ENCODE measurements at regions not wholly inside any gene's neighbourhood (a gene's known extent, or its start where the extent isn't known, plus 50 kb on each side); places are given as distances from the start of the nearest gene placed in this dataset.

DNA sequence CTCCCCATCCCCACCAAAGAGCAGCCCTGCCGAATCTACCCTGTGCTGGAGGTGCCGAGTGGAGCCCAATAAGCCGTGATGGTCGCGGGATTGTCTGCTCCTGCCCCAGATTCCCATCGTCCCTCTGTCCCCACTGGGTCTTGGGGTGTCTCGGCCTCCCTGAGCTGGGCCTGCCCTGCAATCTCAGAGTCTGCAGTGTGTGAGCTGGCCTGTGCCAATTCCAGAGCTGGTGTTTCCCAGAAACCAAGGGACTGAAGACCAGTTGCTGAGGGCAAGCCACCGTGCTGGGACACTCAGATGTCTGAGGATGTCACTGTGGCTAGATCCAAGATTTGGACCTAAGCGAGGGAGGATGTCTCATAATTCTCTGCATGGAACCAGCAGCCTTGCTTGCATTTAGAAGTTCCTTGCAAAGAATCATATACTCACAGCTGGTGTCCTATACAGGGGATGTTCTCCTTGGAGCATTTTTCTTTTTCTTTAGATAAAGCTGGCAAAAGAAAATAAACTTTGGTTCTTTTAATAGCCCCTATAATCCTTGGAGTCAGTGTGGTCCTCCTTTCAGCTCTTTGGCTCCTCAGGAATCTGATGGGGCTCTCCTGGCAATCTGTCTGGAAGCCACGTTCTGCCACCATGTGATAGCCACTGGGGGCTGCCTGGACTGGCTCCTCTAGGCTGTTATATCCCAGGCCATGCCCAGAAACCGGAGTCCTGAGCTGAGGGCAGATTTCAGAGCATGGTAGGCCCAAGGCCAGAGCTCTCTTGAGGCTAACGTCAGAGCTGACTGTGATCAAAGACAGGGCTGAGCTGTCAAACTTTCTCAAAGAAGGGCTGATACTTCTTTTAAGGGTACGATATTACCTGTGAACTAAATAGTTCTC lies 140.1 kb upstream of the HAAO start:
- no peaks in the 10 kb centered on the region for H3K36me3 Mint-ChIP-seq (ENCODE audit: low read depth)
- H3K9me3 Mint-ChIP-seq = no peaks in the 10 kb centered on the region
- H3K4me3 Mint-ChIP-seq = no peak overlapping the region
- H3K27ac Mint-ChIP-seq = no peak overlapping the region
- no peaks in the 10 kb centered on the region for H3K27me3 Mint-ChIP-seq
- no peaks in the 10 kb centered on the region for H3K4me1 Mint-ChIP-seq (ENCODE audit: low read depth)

- Mint-ChIP-seq H3K4me3 (no peak overlapping the region), H3K27ac (no peak overlapping the region)
Measured at GRCh38 chr2:42931818-42932195, 139.4 kb upstream of the HAAO start.

DNA sequence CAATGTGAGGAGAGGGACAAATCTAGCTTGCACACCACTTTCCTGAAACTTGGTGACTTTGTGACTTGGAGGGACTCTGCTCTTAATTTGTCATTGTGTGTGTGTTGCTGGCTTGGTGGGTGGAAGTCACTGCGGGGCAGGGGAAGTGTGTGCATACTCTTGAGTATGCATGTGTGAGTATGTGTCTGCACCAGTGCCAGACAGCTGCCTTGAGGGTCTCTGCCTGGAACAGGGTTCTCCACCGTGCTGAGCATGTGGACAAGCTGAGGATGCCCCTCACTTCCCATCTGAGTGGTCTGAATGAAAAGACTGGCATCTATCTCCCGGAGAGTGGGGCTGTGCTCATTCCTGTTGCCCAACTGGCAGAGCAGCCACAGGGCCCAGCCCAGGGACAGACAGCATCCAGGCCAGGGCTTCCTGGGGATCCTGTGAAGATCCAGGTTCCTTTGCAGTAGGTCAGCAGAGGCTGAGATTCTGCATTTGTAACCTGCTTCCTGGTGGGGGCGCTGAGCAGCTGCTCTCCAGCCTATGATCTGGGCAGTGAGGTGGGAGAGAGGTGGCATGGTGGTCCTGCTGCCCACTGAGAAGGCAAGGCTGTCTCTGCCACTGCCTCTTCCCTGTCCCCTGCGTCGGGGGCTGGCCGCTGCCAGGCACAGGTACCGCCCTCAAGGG lies 138.9 kb upstream of the HAAO start:
- Mint-ChIP-seq H3K4me1 (ENCODE audit: low read depth) (no peaks in the 10 kb centered on the region), H3K27ac (no peak overlapping the region), H3K27me3 (no peaks in the 10 kb centered on the region), H3K4me3 (no peak overlapping the region), H3K9me3 (no peaks in the 10 kb centered on the region), H3K36me3 (ENCODE audit: low read depth) (no peaks in the 10 kb centered on the region)

More at GRCh38 chr2:42931818-42932195, 139.4 kb upstream of the HAAO start:
- no peaks in the 10 kb centered on the region for H3K4me1 Mint-ChIP-seq (ENCODE audit: low read depth)
- no peaks in the 10 kb centered on the region for H3K27me3 Mint-ChIP-seq
- no peaks in the 10 kb centered on the region for H3K9me3 Mint-ChIP-seq
- H3K36me3 Mint-ChIP-seq (ENCODE audit: low read depth) = no peaks in the 10 kb centered on the region

- no peaks in the 10 kb centered on the region for H3K36me3 Mint-ChIP-seq (ENCODE audit: low read depth)
- no peak overlapping the region for H3K4me3 Mint-ChIP-seq
- H3K9me3 Mint-ChIP-seq = no peaks in the 10 kb centered on the region
- no peak overlapping the region for H3K27ac Mint-ChIP-seq
- H3K4me1 Mint-ChIP-seq (ENCODE audit: low read depth) = no peaks in the 10 kb centered on the region
- H3K27me3 Mint-ChIP-seq = peaks cover 1% of the 10 kb centered on the region
Measured at GRCh38 chr2:42930025-42930581, 137.7 kb upstream of the HAAO start.

DNA sequence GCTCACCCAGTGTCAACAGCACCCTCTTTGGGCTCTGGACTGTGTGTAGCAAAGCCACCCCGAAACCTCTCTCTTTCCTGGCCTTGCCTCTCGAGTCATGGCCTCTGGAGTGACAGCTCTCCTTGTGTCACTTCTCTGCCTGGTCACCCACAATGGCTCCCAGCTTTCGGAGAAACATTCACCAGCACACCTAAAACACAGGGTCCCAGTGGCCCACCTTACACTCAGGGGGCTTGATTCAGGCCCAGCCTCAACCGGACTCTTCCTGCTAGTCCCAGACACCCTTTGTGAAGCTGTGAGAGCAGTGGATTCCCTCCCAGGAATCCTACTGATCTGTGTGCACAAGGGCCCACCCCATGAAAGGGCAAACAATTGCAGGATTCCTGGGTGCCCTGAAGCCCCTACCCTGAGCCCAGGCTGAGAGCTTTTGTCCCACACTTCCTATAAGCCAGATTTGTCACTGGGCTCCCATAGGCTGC lies 137.2 kb upstream of the HAAO start:
- Mint-ChIP-seq H3K27me3 (peaks cover 3% of the 10 kb centered on the region), H3K4me1 (ENCODE audit: low read depth) (no peaks in the 10 kb centered on the region), H3K4me3 (no peak overlapping the region), H3K27ac (no peak overlapping the region), H3K36me3 (ENCODE audit: low read depth) (no peaks in the 10 kb centered on the region), H3K9me3 (no peaks in the 10 kb centered on the region)

DNA sequence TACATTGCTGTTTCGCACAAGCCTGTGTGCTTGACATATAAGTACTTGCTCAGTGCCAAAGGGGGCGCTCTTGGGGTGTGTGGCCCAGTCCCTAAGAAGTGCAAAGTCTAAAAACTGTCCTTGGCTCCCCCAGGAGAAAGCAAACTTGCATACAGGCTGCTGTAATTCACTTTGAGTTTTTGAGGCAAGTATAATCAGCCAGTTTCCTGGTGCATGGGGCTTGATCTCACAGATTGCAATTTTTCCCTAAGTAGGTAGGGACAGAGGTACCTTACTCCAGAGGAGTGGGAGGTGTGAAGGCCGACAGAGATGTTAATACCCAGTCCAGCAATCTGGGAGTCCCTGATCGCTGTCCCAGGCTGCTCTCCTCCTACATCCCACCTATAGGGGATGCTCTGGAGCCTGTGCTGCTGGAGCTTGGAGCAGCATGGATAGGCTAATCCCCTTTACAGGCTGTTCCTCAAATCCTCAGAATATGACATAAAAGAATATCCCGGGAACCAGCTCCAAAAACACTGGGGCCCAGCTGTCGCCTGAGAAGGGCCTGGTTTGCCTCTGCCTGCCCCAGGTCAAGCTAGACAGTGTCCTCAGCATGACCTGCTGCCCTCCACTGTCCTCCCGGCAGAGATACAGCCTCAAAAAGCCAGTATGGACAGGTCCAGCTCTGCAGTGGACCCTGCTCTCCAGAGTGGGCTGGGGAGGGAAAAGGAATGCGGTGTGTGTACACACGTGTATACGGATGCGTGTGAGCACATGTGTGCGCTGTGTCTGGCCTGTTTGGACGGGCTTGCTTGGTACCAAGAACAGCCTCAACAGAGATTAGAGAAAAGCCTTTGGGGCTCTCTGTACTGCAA lies 136.5 kb upstream of the HAAO start:
- Mint-ChIP-seq H3K27me3 (peaks cover 3% of the 10 kb centered on the region), H3K4me3 (no peak overlapping the region), H3K36me3 (ENCODE audit: low read depth) (no peaks in the 10 kb centered on the region), H3K4me1 (ENCODE audit: low read depth) (no peaks in the 10 kb centered on the region), H3K27ac (no peak overlapping the region), H3K9me3 (no peaks in the 10 kb centered on the region)

DNA sequence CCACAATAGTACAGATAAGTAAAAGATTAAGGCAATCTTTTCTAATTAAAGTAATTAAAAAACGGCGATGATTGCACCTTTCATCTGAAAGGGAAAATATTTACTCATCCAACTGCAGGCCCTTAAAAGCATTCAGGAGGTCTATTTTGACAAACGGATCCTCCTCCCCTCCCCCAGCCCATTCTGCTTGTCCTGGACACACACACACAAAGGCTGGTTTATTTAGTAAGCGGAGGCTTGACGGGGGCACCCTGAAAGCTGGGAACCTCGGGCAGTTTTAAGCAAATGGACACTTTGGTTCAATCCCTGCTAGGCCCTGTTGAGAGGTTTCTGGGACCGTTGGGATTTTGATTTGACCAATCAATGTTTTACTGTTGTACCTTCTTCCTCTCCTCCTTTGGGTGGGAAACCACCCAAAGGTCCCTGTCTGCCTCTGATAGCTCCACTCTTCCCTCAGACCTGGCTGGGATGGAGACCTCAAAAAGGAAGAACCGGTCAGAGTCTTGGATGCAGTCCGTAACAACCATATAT lies 135.8 kb upstream of the HAAO start:
- H3K27ac Mint-ChIP-seq = no peak overlapping the region
- no peaks in the 10 kb centered on the region for H3K4me1 Mint-ChIP-seq (ENCODE audit: low read depth)
- no peak overlapping the region for H3K4me3 Mint-ChIP-seq
- H3K36me3 Mint-ChIP-seq (ENCODE audit: low read depth) = no peaks in the 10 kb centered on the region
- H3K9me3 Mint-ChIP-seq = no peaks in the 10 kb centered on the region
- H3K27me3 Mint-ChIP-seq = peaks cover 3% of the 10 kb centered on the region

DNA sequence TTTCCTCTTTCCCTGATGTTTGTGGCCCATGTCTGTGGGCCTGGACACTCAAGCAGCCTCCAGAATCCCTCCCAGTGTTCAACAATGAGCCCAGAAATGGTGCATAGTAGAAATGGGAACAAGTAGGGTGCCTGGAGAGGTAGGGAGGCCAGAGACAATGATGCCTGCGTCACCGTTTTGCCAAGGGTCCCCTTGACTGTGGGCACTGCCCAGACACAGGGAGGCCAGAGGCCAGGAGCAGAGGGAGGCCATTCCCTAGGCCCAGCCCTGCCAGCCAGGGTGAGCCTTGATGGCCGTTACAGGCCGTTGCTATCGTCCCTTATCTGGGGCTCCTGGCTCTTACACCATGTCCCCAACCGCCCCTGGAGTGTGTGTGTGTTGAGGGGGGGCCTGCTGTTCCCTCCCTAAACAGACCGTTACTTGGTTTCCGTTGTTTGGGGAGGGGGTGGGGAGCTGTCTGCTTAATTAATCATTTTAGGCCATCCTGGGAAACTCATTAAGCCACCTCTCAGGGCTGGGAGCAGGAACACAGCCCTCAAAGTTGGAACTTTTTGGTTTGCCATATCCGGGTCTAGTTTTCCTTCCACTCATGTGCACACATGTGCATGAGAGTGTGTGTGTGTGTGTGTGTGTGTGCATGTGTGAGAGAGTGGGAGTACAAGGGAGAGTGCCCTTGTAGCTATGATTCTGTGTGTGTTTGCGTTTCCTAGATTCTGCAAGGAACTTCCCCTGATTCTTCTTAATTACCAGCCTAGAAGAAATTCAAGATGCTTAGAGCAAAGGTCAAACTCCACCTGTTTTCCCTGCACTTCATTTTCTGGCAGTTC lies 135.2 kb upstream of the HAAO start:
- no peak overlapping the region for H3K4me3 Mint-ChIP-seq
- H3K4me1 Mint-ChIP-seq (ENCODE audit: low read depth) = no peaks in the 10 kb centered on the region
- H3K36me3 Mint-ChIP-seq (ENCODE audit: low read depth) = no peaks in the 10 kb centered on the region
- no peak overlapping the region for H3K27ac Mint-ChIP-seq
- peaks cover 3% of the 10 kb centered on the region for H3K27me3 Mint-ChIP-seq
- H3K9me3 Mint-ChIP-seq = no peaks in the 10 kb centered on the region

DNA sequence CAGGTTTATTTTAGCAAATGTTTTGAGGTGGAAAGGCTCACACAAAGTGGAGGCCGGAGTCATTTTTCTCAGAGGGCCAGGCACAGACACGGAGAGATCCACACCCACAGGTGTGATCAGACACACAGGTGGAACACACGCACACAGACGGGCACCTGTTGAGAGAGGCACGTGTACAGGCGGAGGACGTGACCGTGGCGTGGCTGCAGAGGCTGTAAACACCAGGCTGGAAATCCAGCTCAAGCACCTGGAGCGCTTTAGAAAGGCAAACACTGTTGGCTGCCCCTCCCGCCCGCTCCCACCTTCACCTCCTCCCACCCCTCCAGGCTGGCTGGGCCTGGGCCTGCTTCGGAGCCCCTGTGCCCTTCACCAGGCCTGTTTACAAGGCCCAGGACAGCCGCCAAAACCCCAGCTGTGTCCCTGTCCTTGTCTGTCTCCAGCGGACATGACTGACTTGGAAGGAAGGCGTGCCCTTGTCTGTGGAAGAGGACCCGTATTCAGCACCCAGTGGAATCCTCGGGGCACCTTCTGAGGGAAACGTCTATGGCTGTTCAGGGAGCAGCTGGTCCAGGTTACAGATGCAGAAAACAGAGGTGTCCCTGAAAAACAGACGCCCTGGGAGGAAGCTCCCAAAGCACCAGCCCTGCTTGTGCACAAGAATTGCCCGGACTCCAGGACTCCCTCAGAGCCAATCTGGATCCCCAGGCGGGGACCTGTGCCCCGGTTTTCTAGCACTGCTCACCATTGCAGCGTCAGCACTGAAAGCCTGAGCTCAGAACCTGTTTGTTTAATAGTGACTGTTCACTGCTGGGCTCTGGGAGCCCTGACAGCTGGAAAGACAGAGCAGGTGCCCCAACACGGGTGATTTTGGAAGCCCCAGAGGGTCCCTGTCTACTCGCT lies 134.3 kb upstream of the HAAO start:
- Mint-ChIP-seq H3K9me3 (no peaks in the 10 kb centered on the region), H3K36me3 (ENCODE audit: low read depth) (no peaks in the 10 kb centered on the region), H3K4me3 (no peak overlapping the region), H3K27me3 (peaks cover 3% of the 10 kb centered on the region), H3K4me1 (ENCODE audit: low read depth) (no peaks in the 10 kb centered on the region), H3K27ac (no peak overlapping the region)

DNA sequence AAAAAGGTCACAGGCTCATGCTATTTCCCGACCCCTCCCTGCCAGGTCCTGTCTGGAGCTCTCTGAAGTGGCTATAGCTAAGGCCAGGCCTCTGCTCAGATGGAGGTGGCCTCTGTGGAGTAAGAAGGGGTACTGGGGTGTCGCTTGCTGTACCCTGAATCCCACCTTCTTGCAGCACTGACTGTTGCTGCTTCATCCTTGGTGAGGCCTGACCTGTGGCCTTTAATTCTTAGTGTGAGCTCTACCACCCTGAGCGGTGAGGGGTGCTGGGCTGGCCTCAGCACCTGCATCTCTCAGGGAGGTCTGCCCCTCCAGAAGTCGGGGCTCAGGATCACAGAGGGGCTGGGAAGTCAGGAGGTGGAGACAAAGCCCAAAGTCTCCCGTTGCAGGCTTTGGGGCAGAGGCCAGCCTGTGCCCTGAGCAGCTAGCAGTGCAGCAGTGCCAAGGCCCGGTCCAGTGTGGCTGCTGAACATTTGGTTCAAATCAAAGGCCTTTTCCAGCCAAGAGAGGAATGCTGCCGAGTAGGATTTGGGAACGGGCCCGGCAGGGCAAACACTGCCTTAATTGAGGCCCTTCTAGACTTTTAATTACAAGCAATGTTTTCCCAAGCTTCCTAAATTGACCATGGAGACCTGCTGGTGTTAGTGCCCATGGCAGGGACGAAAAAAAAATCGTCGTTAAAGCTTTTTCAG lies 133.5 kb upstream of the HAAO start:
- no peaks in the 10 kb centered on the region for H3K4me1 Mint-ChIP-seq (ENCODE audit: low read depth)
- H3K36me3 Mint-ChIP-seq (ENCODE audit: low read depth) = no peaks in the 10 kb centered on the region
- H3K27me3 Mint-ChIP-seq = peaks cover 3% of the 10 kb centered on the region
- H3K9me3 Mint-ChIP-seq = no peaks in the 10 kb centered on the region
- H3K27ac Mint-ChIP-seq = no peak overlapping the region
- H3K4me3 Mint-ChIP-seq = no peak overlapping the region

GRCh38 chr2:42924418-42924886 lies 132.1 kb upstream of the HAAO start:
- Mint-ChIP-seq H3K27me3 (peaks cover 3% of the 10 kb centered on the region), H3K27ac (no peak overlapping the region), H3K36me3 (ENCODE audit: low read depth) (no peaks in the 10 kb centered on the region), H3K4me1 (ENCODE audit: low read depth) (no peaks in the 10 kb centered on the region), H3K4me3 (no peak overlapping the region), H3K9me3 (no peaks in the 10 kb centered on the region)

- Mint-ChIP-seq H3K9me3 (no peaks in the 10 kb centered on the region), H3K4me1 (ENCODE audit: low read depth) (no peaks in the 10 kb centered on the region), H3K27me3 (peaks cover 3% of the 10 kb centered on the region), H3K36me3 (ENCODE audit: low read depth) (no peaks in the 10 kb centered on the region), H3K4me3 (no peak overlapping the region), H3K27ac (no peak overlapping the region)
Measured at GRCh38 chr2:42923580-42924417, 131.4 kb upstream of the HAAO start.
